ENCODE measurements at regions not wholly inside any gene's neighbourhood (a gene's known extent, or its start where the extent isn't known, plus 50 kb on each side); places are given as distances from the start of the nearest gene placed in this dataset.

GRCh38 chr20:40156600-40157317, 532.3 kb downstream of the MAFB start:
- peak; percentile 34 for DNase-seq (ENCODE audit: low spot score)

GRCh38 chr20:40154514-40154913, 534.5 kb downstream of the MAFB start:
- no peak for DNase-seq (ENCODE audit: low spot score)

GRCh38 chr20:40148886-40149285, 540.1 kb downstream of the MAFB start:
- no peak for DNase-seq (ENCODE audit: low spot score)

- no peak for DNase-seq (ENCODE audit: low spot score)
Observed at GRCh38 chr20:40146071-40146470, 543.0 kb downstream of the MAFB start.

GRCh38 chr20:40144581-40144980, 544.5 kb downstream of the MAFB start:
- no peak for DNase-seq (ENCODE audit: low spot score)

- DNase-seq (ENCODE audit: low spot score), result no peak
Observed at GRCh38 chr20:40134176-40134575, 554.9 kb downstream of the MAFB start.

GRCh38 chr20:40120827-40121226, 568.2 kb downstream of the MAFB start:
- DNase-seq (ENCODE audit: low spot score), result no peak

- no peak for DNase-seq (ENCODE audit: low spot score)
Observed at GRCh38 chr20:40111282-40111681, 577.8 kb downstream of the MAFB start.

GRCh38 chr20:40110311-40110831, 578.7 kb downstream of the MAFB start:
- DNase-seq (ENCODE audit: low spot score), result no peak

- DNase-seq (ENCODE audit: low spot score), result no peak
Observed at GRCh38 chr20:40109136-40109535, 579.9 kb downstream of the MAFB start.

- no peak for DNase-seq (ENCODE audit: low spot score)
Observed at GRCh38 chr20:40108321-40108720, 580.7 kb downstream of the MAFB start.

- no peak for DNase-seq (ENCODE audit: low spot score)
Observed at GRCh38 chr20:40104959-40105358, 584.1 kb downstream of the MAFB start.

- DNase-seq (ENCODE audit: low spot score), result no peak
Observed at GRCh38 chr20:40103420-40103819, 585.6 kb downstream of the MAFB start.

GRCh38 chr20:40101560-40101959, 587.5 kb downstream of the MAFB start:
- no peak for DNase-seq (ENCODE audit: low spot score)

GRCh38 chr20:40100261-40100660, 588.8 kb downstream of the MAFB start:
- no peak for DNase-seq (ENCODE audit: low spot score)

- no peak for DNase-seq (ENCODE audit: low spot score)
Observed at GRCh38 chr20:40090236-40090635, 598.8 kb downstream of the MAFB start.

- DNase-seq (ENCODE audit: low spot score), result no peak
Observed at GRCh38 chr20:40087496-40087895, 601.5 kb downstream of the MAFB start.

- DNase-seq (ENCODE audit: low spot score), result no peak
Observed at GRCh38 chr20:40085513-40085912, 603.5 kb downstream of the MAFB start.

GRCh38 chr20:40082436-40082835, 606.6 kb downstream of the MAFB start:
- no peak for DNase-seq (ENCODE audit: low spot score)

- no peak for DNase-seq (ENCODE audit: low spot score)
Observed at GRCh38 chr20:40081653-40082052, 607.4 kb downstream of the MAFB start.

GRCh38 chr20:40080041-40080652, 608.9 kb downstream of the MAFB start:
- no peak for DNase-seq (ENCODE audit: low spot score)

- DNase-seq (ENCODE audit: low spot score), result no peak
Observed at GRCh38 chr20:40073535-40074111, 615.4 kb downstream of the MAFB start.

- DNase-seq (ENCODE audit: low spot score), result no peak
Observed at GRCh38 chr20:40072907-40073306, 616.1 kb downstream of the MAFB start.

All from activated CD4-positive, alpha-beta T cell treated with anti-CD3 and anti-CD28 coated beads, Interleukin-2, Interleukin-4, amounts not matched to agents 100 ng/mL and 50 ng/mL, durations not matched to agents 16 hours and 8 hours (primary cell).